IMR-90 (cell line): ENCODE measurements at regions not wholly inside any gene's neighbourhood (a gene's known extent, or its start where the extent isn't known, plus 50 kb on each side); places are given as distances from the start of the nearest gene placed in this dataset.

Source experiments
- ATAC-seq: fragments of 200-7000 bp; cut with Tn5 transposase; 2 replicates; pipeline ENCODE4 v1.9.1; 2020; ENCODE audit warnings: low read depth, mild to moderate bottlenecking, moderate library complexity
- BruUV-seq: library from RNA; stranded (reverse); fragments of 400-500 nt; replicated peaks from 2 replicates; lab custom pipeline; 2021; lab: Mats Ljungman, UMichigan
- CTCF ChIA-PET: fragments of 300-600 bp; formaldehyde crosslinking; extraction: SDS; loops from one replicate; lab custom pipeline; 2021; ENCODE audit warnings: antibody characterized with exemption; lab: Yijun Ruan, JAX
- POLR2A ChIA-PET: fragments of 300-600 bp; sonication (Branson Sonifier 250); formaldehyde crosslinking; loops from one replicate; lab custom pipeline; 2022; ENCODE audit warnings: antibody characterized with exemption; ENCODE audit not compliant: unreplicated experiment; lab: Charles Lee
- DNase-seq: peaks from one replicate; pipeline ENCODE4 v3.0.0; 2013
- H2AFZ ChIP-seq: replicated peaks from 2 replicates; pipeline ENCODE3; 2013; ENCODE audit warnings: low read length, mild to moderate bottlenecking; ENCODE audit not compliant: poor library complexity
- H2AK5ac ChIP-seq: 2 replicates; pipeline ENCODE4 v1.6.1; 2013; ENCODE audit warnings: low read depth, low read length, inconsistent platforms
- H2AK9ac ChIP-seq: replicated peaks from 2 replicates; pipeline ENCODE3; 2013; ENCODE audit warnings: mild to moderate bottlenecking, low read depth, low read length, moderate library complexity; ENCODE audit not compliant: poor library complexity
- H2BK120ac ChIP-seq: 2 replicates; pipeline ENCODE4 v1.6.1; 2013; ENCODE audit warnings: low read depth, low read length, inconsistent platforms
- H2BK15ac ChIP-seq: 3 replicates; pipeline ENCODE4 v1.6.1; 2013; ENCODE audit warnings: low read depth, low read length, inconsistent platforms
- H2BK20ac ChIP-seq: 2 replicates; pipeline ENCODE4 v1.6.1; 2013; ENCODE audit warnings: low read depth, mild to moderate bottlenecking, inconsistent platforms, low read length, moderate library complexity
- H2BK5ac ChIP-seq: 2 replicates; pipeline ENCODE4 v1.6.1; 2013; ENCODE audit warnings: mild to moderate bottlenecking, low read depth, low read length, inconsistent platforms; ENCODE audit not compliant: poor library complexity, severe bottlenecking
- H3K14ac ChIP-seq: replicated peaks from 2 replicates; pipeline ENCODE4 v1.6.1; 2013; ENCODE audit warnings: low read depth, low read length, inconsistent platforms
- H3K18ac ChIP-seq: 2 replicates; pipeline ENCODE4 v1.6.1; 2013; ENCODE audit warnings: low read depth, low read length, control low read depth
- H3K23ac ChIP-seq: 2 replicates; pipeline ENCODE4 v1.6.1; 2013; ENCODE audit warnings: low read depth, low read length, inconsistent platforms
- H3K27ac ChIP-seq: 2 replicates; pipeline ENCODE4 v1.5.1; 2013; ENCODE audit warnings: mild to moderate bottlenecking, control low read depth, low read length; ENCODE audit not compliant: insufficient read depth
- H3K27me3 ChIP-seq: 2 replicates; pipeline ENCODE4 v1.6.1; 2013; ENCODE audit warnings: low read length; ENCODE audit not compliant: control insufficient read depth, insufficient read depth
- H3K36me3 ChIP-seq: 2 replicates; pipeline ENCODE4 v1.6.1; 2013; ENCODE audit warnings: low read length, mixed read lengths; ENCODE audit not compliant: control insufficient read depth, insufficient read depth
- H3K4ac ChIP-seq: 2 replicates; pipeline ENCODE4 v1.6.1; 2013; ENCODE audit warnings: low read depth, low read length, inconsistent platforms
- H3K4me1 ChIP-seq: 2 replicates; pipeline ENCODE4 v1.6.1; 2013; ENCODE audit warnings: low read length, mixed read lengths; ENCODE audit not compliant: control insufficient read depth, insufficient read depth
- H3K4me2 ChIP-seq: 2 replicates; pipeline ENCODE4 v1.6.1; 2013; ENCODE audit warnings: low read depth, mild to moderate bottlenecking, control low read depth, low read length, moderate library complexity
- H3K4me3 ChIP-seq: 2 replicates; pipeline ENCODE4 v1.5.1; 2013; ENCODE audit warnings: low read depth, mild to moderate bottlenecking, control low read depth, low read length, moderate library complexity; ENCODE audit not compliant: insufficient read depth
- H3K56ac ChIP-seq: 2 replicates; pipeline ENCODE4 v1.6.1; 2013; ENCODE audit warnings: low read length, inconsistent platforms; ENCODE audit not compliant: insufficient read depth; ENCODE audit errors: extremely low read depth
- H3K79me1 ChIP-seq, 2 experiments: 2 replicates each; pipeline ENCODE4 v1.6.1; 2013; ENCODE audit warnings: low read length in 2 of 2, inconsistent platforms in 1 of 2, low read depth in 1 of 2
- H3K9ac ChIP-seq: 2 replicates; pipeline ENCODE4 v1.6.1; 2013; ENCODE audit warnings: low read depth, low read length, control low read depth
- H3K9me1 ChIP-seq: 2 replicates; pipeline ENCODE4 v1.6.1; 2013; ENCODE audit warnings: low read length, inconsistent platforms; ENCODE audit not compliant: insufficient read depth
- H3K9me3 ChIP-seq: 2 replicates; pipeline ENCODE4 v1.6.1; 2013; ENCODE audit warnings: low read length; ENCODE audit not compliant: control insufficient read depth, insufficient read depth
- H4K20me1 ChIP-seq: 2 replicates; pipeline ENCODE4 v1.6.1; 2013; ENCODE audit warnings: low read length, inconsistent platforms; ENCODE audit not compliant: insufficient read depth
- H4K5ac ChIP-seq: 2 replicates; pipeline ENCODE4 v1.6.1; 2013; ENCODE audit warnings: mild to moderate bottlenecking, low read depth, low read length, control low read depth
- H4K8ac ChIP-seq, 2 experiments: 2 replicates each; pipeline ENCODE4 v1.6.1; 2013; ENCODE audit warnings: low read depth in 2 of 2, low read length in 2 of 2, control low read depth in 1 of 2, inconsistent platforms in 1 of 2
- H4K91ac ChIP-seq: 2 replicates; pipeline ENCODE4 v1.6.1; 2013; ENCODE audit warnings: low read depth, low read length, inconsistent platforms; ENCODE audit not compliant: insufficient read depth
- BHLHE40 ChIP-seq: fragments of 150-350 bp; IDR thresholded peaks from 2 replicates; pipeline ENCODE4 v1.6.1; 2016; ENCODE audit warnings: mild to moderate bottlenecking, low read depth, low read length
- CHD1 ChIP-seq: IDR thresholded peaks from 2 replicates; pipeline ENCODE4 v1.6.1; 2012; ENCODE audit warnings: low read depth, low read length, improper control_type of control experiment
- FOS ChIP-seq: fragments of 150-350 bp; IDR thresholded peaks from 2 replicates; pipeline ENCODE4 v1.6.1; 2016; ENCODE audit warnings: low read depth, low read length
- MAFK ChIP-seq: IDR thresholded peaks from 2 replicates; pipeline ENCODE4 v1.6.1; 2012; ENCODE audit warnings: low read depth, low read length, improper control_type of control experiment
- MAZ ChIP-seq: IDR thresholded peaks from 2 replicates; pipeline ENCODE4 v1.6.1; 2012; ENCODE audit warnings: low read depth, mild to moderate bottlenecking, low read length, improper control_type of control experiment, moderate library complexity, borderline replicate concordance
- MXI1 ChIP-seq: IDR thresholded peaks from 2 replicates; pipeline ENCODE4 v1.6.1; 2012; ENCODE audit warnings: low read depth, mild to moderate bottlenecking, low read length, moderate library complexity, borderline replicate concordance
- NFE2L2 ChIP-seq: fragments of 150-350 bp; IDR thresholded peaks from 2 replicates; pipeline ENCODE4 v1.6.1; 2016; ENCODE audit warnings: low read depth, mild to moderate bottlenecking, low read length
- POLR2A ChIP-seq: IDR thresholded peaks from 2 replicates; pipeline ENCODE4 v1.6.1; 2012; ENCODE audit warnings: mild to moderate bottlenecking, low read depth, low read length
- RAD21 ChIP-seq: IDR thresholded peaks from 2 replicates; pipeline ENCODE4 v1.6.1; 2012; ENCODE audit warnings: low read length, improper control_type of control experiment
- RCOR1 ChIP-seq: IDR thresholded peaks from 2 replicates; pipeline ENCODE4 v1.6.1; 2012; ENCODE audit warnings: mild to moderate bottlenecking, low read length, improper control_type of control experiment; ENCODE audit not compliant: insufficient replicate concordance
- RFX5 ChIP-seq: IDR thresholded peaks from 2 replicates; pipeline ENCODE4 v1.8.0; 2012; ENCODE audit warnings: low read depth, mild to moderate bottlenecking, low read length, moderate library complexity
- SMC3 ChIP-seq: fragments of 150-350 bp; IDR thresholded peaks from 2 replicates; pipeline ENCODE4 v1.6.1; 2016; ENCODE audit warnings: low read depth, mild to moderate bottlenecking, antibody characterized with exemption, low read length, moderate library complexity
- WGBS, 2 experiments: methylation state at CpG; one replicate each; pipeline versions ENCODE4 v1.1.5 to v1.1.7; 2013; ENCODE audit warnings: missing lambda C conversion rate in 2 of 2; ENCODE audit not compliant: insufficient read length in 1 of 2; ENCODE audit errors: extremely low coverage in 2 of 2; 5-methylcytosine and 5-hydroxymethylcytosine counted together
- dilution Hi-C: fragments of 300-500 bp; cut with HindIII; formaldehyde crosslinking; loops from one replicate; pipeline ENCODE4 v1.14.3; 2018; ENCODE audit warnings: low sequenced_read_pairs; ENCODE audit not compliant: unreplicated experiment
- in situ Hi-C: fragments of 300-500 bp; cut with MboI; formaldehyde crosslinking; loops from 3 replicates; pipeline ENCODE4 v1.14.3; 2019; ENCODE audit warnings: low sequenced_read_pairs, inconsistent platforms, mixed read lengths
- intact Hi-C: fragments of 100-400 bp; cut with micrococcal nuclease; formaldehyde crosslinking; loops from 2 replicates; pipeline ENCODE4 v1.10.0; 2022
- TF ChIP-seq, protein P1 (sequence below): fragments of 150-350 bp; IDR thresholded peaks from 2 replicates; pipeline ENCODE4 v1.6.1; 2016; ENCODE audit warnings: low read depth, mild to moderate bottlenecking, low read length, moderate library complexity, borderline replicate concordance
- TF ChIP-seq, protein P2 (sequence below): conservative IDR thresholded peaks from 2 replicates; pipeline ENCODE4 v1.5.1; 2012; ENCODE audit warnings: mild to moderate bottlenecking, low read depth, low read length, improper control_type of control experiment

DNA sequence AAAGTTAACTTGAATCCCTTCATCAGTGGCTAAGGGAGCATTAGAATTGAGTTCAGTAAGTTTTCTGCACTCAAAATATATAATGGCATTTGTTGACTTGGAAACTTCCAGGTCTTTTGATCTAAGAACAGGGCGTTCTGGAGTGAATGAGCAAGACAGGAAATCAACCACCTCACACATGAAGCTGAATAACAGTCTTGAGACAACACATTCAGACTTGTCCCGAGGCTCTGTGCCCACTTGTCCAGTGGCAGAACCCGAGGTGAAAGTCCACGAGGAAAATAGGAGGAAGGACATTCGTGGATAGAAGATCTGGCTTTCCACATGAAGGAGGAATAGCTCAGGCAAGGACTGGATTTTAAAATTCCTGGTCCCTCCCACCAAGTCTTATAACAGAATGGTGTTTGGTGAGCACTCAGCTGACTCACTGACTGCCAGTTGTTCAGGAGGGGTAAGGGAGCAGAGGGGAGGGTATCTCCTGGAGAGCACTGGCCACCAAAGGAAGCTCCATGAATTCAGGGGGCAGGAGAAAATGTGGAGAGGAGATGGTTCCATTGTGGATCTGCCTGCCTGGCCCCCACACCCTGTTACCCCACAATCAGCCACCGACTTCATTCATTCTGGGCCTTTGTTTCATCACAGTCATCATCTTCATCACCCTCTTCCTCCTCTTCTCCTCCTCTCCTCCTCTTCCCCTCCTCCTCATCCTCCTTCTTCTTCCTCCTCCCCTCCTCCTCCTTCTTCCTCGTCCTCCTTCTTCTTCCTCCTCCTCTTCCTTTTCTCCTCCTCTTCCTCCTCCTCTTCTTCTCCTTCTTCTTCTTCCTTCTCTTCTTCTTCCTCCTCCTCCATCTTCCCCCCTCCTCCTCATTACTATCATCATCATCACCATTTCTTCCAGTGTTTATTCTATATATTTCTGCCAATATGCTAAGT, 620.1 kb downstream of the MED13L start (continued):
- no peak for TF ChIP-seq FOS

GRCh38 chr12:115650026-115650425, 627.5 kb downstream of the MED13L start:
- POLR2A ChIA-PET, result no interaction called here
- no peak overlapping the region for H3K4me3 ChIP-seq
- ATAC-seq (no peak), DNase-seq (no peak)
- no peak overlapping the region for H3K4ac ChIP-seq
- no peak overlapping the region for H4K91ac ChIP-seq
- H2AK5ac ChIP-seq, result no peak overlapping the region
- no peak overlapping the region for H2BK15ac ChIP-seq
- H3K4me2 ChIP-seq, result no peak overlapping the region
- H3K23ac ChIP-seq, result no peak overlapping the region
- H3K9ac ChIP-seq, result no peak overlapping the region
- in situ Hi-C loops (no loop called here), dilution Hi-C loops (no loop called here), intact Hi-C loops (no loop called here)
- H2BK20ac ChIP-seq, result no peak overlapping the region
- H4K8ac ChIP-seq, result no peak overlapping the region
- no peak overlapping the region for H4K5ac ChIP-seq
- BruUV-seq, result no TSS peak
- CTCF ChIA-PET, result no interaction called here
- H3K9me3 ChIP-seq, result no peaks in the 10 kb centered on the region
- H3K79me1 ChIP-seq, result no peaks in the 10 kb centered on the region
- no peak overlapping the region for H3K27ac ChIP-seq
- H4K20me1 ChIP-seq, result no peaks in the 10 kb centered on the region
- no peak overlapping the region for H3K56ac ChIP-seq
- no peak overlapping the region for H3K14ac ChIP-seq
- no peak overlapping the region for H2AK9ac ChIP-seq
- H3K9me1 ChIP-seq, result no peaks in the 10 kb centered on the region
- no CpG with 5 or more reads among the region's 10 CpGs for WGBS, 2 experiments
- H3K27me3 ChIP-seq, result no peaks in the 10 kb centered on the region
- no peaks in the 10 kb centered on the region for H3K4me1 ChIP-seq
- no peak overlapping the region for H2AFZ ChIP-seq
- no peaks in the 10 kb centered on the region for H3K36me3 ChIP-seq
- no peak overlapping the region for H2BK5ac ChIP-seq
- no peak overlapping the region for H3K18ac ChIP-seq
- no peak overlapping the region for H2BK120ac ChIP-seq
- no peak for TF ChIP-seq BHLHE40
- no peak for TF ChIP-seq MAFK
- no peak for TF ChIP-seq MXI1
- TF ChIP-seq FOS, result no peak
- no peak for TF ChIP-seq MAZ
- no peak for TF ChIP-seq RCOR1
- no peak for TF ChIP-seq SMC3
- TF ChIP-seq, protein P1, sequence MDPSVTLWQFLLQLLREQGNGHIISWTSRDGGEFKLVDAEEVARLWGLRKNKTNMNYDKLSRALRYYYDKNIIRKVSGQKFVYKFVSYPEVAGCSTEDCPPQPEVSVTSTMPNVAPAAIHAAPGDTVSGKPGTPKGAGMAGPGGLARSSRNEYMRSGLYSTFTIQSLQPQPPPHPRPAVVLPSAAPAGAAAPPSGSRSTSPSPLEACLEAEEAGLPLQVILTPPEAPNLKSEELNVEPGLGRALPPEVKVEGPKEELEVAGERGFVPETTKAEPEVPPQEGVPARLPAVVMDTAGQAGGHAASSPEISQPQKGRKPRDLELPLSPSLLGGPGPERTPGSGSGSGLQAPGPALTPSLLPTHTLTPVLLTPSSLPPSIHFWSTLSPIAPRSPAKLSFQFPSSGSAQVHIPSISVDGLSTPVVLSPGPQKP, result no peak
- no peak for TF ChIP-seq NFE2L2
- TF ChIP-seq RAD21, result no peak
- TF ChIP-seq RFX5, result no peak
- TF ChIP-seq, protein P2, sequence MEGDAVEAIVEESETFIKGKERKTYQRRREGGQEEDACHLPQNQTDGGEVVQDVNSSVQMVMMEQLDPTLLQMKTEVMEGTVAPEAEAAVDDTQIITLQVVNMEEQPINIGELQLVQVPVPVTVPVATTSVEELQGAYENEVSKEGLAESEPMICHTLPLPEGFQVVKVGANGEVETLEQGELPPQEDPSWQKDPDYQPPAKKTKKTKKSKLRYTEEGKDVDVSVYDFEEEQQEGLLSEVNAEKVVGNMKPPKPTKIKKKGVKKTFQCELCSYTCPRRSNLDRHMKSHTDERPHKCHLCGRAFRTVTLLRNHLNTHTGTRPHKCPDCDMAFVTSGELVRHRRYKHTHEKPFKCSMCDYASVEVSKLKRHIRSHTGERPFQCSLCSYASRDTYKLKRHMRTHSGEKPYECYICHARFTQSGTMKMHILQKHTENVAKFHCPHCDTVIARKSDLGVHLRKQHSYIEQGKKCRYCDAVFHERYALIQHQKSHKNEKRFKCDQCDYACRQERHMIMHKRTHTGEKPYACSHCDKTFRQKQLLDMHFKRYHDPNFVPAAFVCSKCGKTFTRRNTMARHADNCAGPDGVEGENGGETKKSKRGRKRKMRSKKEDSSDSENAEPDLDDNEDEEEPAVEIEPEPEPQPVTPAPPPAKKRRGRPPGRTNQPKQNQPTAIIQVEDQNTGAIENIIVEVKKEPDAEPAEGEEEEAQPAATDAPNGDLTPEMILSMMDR, result no peak
- TF ChIP-seq POLR2A, result no peak
- TF ChIP-seq CHD1, result no peak
